Daoy (cell line): ENCODE measurements at regions not wholly inside any gene's neighbourhood (a gene's known extent, or its start where the extent isn't known, plus 50 kb on each side); places are given as distances from the start of the nearest gene placed in this dataset.

Experiments
- DNase-seq: peaks from one replicate; pipeline ENCODE4 v3.0.0-alpha.2; 2015; ENCODE audit warnings: low read depth

DNA sequence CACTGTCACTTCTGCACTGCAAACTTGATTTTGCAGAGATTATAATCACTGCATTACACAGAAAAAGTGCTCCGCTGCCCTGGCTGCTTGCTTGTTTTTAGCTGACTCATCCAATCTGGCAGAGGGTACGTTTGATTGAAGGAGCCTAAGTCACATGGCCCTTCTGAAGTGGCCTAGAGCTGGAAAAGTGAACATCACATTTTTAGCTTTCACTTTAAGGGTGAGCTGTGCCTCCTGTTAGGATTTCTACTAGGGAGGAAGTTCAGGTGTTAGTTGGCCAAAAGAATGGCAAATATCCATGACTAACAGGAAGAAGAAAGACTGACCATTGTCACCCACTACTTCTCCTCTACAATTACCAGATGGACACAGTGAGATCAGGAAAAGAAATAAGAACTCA is 889.1 kb upstream of the MAP3K7 start:
- peak; percentile 13 for DNase-seq

DNA sequence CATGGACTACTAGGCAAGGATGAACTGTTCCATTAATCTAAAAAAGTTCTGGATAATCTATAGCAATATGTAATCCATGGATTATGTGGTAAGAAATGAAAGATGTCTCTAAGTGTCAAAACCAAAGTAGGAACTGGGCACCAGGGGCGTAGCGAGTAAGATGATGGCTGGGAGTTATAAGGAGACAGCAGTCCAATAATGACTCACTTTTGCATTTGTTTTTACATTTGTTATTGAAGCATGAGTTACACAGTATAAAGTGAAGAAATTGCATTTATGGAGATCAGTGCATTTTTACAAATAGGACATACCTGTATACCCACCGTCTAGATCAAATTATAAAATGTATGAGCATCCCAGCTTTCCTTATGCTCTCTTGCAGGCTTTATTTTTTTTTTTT is 878.5 kb upstream of the MAP3K7 start:
- no peak for DNase-seq

DNA sequence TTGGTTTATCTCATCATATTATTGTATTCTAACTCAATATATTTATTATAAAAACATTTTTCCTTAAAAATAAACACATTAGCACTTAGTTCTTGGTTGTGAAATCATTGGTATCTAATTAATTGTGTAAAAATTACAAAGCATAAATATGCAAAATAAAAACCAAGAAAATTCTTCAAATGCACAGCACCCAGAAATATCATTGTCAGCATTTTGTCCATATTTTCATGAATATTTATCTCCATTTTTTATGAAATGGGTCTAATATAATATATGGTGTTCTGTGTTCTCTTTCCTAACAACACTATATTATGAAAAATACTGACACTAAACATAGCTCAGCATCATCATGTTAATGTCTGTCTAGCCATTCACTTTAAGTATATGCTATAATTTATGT is 877.8 kb upstream of the MAP3K7 start:
- no peak for DNase-seq

DNA sequence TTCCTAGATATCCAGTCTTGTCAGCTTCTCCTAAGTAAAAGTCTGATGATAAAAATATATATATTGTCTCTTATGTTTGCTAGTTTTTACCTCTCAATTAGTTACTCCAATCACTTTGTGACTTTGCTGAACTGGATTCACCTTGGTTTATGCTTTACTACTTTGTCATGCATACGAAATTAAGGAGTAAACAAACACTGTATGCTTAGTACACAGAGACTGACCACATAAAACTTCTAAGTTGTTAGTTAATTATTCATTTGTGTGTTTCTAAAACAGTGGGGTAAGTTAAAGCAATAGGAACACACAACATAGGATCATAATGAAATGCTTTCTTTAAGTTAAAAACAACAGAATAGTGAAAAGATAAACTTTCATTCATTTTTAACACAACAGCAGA is 877.3 kb upstream of the MAP3K7 start:
- DNase-seq = no peak

DNA sequence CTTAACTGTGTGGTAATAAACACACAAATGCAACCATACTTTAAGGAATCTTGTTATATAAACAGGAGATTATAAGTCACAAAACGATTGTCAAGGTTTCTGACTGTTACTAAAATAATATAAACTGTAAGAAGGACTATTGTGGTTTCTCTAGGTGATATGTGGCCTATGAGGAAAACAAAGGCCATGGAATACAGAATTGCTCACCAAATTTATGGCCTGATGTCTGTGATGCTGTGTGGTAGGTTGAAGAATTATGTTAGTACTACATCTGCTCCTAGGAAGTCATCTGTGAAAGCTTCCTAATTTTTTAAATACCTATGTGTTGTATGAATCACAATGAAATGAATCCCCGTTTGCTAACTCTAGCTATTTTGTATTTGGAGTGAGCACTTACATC is 875.4 kb upstream of the MAP3K7 start:
- DNase-seq = no peak

DNA sequence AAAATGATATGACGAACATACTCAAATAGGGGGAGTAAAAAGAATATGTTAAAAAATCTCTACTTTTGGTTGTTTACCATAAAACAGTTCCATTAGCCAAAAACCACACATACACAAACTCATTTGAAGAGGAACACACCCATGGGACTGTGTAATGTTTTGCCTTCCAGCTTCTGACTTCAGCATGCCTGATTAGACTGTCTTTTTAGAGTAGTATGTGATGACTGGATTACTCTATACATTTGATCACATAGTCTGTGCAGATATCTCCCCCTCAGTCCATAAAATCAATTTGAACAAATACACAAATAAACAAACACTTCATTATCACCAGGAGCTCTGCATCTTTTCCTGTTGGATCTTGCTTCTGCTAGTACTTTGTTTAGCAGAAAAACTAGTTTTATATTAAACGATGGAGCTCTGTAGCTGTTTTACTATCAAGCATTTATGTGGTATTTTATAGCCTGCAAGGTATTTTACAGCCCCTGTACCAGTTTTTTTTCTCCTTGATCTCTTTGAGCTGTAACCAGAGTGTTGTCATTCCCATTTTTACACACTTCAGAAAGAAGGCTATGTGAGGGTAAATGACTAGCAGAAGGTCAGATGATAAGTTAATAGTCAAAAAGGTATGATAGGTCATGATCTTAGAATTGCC is 866.5 kb upstream of the MAP3K7 start:
- DNase-seq = no peak

DNA sequence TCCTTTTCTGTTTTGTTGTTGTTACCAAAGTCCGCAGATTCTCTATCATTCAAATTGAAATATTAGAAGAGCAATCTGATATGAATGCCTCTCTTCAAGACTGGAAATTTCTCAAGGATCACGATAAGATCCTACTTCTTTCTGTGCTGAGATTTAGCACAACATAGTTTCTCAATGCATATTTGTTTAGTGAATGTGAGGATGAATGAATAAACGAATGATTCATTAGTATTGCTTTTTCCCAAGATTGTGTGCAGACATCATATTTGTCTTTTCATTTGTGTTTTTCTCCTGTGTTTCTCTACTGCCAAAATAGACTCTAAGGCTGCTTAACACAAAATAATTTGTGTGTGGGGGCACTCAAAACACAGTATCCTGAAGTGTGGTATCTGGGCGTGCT is 862.7 kb upstream of the MAP3K7 start:
- DNase-seq = no peak

DNA sequence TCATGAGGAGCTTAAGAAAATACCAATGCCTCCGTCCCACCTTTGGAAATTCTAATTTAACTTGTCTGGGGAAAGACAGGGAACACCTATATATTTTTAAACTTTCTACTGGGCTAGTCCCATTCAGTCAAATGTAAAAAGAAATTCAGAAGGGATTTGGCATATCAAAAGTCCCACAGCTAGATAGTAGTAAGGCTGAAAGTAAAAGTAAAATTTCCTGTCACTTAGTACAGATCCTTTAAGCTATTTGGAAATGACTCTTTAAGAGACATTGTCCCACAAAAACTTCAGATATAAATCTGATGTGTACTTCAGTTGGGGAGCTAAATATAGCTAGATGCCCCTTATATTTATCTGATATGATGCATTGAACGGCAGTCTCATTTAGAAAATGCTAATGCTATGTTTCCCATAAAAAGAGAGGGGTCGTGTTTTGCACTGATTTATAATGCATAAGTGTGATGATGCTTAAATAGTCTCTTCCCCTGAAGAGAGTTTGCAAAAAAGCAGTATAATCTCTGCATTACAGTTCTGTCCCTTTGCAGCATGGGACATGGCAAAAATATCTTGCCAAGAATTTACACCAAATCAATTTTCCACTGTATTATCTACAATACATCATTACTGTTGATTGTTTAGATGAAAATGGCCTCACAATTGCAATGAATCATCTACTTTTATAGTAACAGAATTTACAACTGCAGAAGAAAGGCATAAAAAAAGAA is 860.8 kb upstream of the MAP3K7 start:
- no peak for DNase-seq

DNA sequence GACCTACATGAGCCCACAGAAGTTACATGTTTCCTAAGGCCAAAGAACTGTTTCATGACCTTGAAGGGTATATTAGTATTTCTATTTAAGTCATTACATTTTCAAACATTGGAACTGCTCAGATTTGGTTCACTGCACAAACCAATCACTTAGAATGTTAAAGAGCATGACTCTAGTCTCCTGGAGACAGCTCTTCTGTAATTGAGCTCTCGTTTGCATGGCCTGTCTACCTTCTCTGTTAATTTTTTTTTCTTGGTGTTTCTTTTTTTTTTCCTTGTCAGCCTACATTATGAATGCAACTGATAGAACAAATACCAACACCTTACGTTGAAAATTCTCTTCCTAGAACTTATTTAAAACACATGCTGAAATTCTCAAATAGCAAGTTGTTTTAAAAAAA is 860.2 kb upstream of the MAP3K7 start:
- DNase-seq = no peak

DNA sequence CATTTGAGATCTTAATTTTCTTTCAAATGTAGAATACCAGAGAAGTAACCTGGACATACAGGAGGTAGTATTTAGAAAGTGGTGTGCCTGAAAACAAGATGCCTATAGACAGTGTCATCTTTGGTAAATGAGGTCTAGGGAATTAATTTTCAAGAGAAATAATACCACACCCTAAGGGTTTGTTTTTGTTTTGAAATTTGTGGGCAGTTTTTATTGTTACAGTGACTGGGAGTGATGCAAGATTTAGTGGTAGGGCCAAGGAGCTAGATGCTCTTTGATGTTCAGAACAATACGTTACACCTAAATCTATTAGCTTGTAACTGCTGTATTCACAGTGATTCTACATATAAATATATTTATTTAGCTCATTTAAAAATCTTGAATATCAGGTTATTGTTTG is 856.5 kb upstream of the MAP3K7 start:
- no peak for DNase-seq

DNA sequence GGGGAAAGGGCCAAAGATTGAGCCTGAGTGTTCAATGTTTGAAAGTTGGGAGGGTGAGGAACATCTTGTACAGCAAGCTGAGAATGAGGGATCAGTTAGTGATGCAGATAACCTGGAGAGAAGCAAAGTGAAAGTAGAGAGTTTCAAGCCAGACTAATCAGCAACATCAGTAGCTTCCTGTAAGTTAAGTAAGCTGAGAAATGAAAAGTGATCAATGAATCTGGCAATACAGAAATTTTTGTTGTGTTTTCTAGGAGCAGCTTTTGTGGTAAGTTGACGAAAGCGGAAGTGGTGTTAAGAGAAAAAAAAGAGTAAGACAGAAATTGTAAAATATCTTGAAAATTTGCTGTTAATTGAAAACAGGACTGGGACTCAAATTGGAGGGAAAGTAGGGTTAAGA is 855.5 kb upstream of the MAP3K7 start:
- no peak for DNase-seq

DNA sequence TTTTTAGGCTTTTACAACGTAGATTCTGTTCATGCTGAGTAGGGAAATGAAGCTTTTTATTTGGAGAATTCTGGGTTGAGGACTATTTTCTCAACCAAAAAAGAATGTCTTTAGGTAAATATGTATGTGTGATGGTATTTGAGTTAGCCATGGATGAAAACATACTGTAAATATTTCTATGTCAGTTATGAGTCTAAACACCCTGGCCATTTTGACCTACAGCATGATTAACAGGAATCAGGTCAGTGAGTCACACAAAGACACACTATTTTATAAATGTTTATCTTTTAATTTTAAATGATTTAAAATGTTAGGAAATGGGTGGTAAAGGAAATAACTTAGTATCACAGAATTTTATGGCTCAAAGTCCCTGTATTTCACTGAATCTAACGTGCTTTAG is 851.7 kb upstream of the MAP3K7 start:
- DNase-seq = no peak

DNA sequence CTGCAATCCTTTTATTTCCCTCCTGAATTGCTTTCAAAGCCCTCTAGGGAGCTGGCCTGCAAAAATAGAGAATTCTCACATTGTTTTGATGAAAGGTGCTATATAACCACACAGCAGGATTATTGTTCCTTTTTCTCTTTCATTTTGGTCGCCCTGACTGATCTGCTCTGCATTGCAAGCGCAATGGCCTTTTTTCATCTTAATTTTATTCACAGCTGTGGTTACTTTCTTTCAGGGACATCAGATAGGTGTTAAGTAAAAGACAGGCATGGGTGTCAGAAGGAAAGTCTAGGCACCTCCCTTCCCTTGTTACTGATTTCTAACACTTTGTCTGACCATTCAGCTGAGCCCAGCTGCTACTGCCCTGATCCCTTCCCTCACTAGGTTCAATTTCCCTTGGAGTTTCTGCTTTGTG is 850.5 kb upstream of the MAP3K7 start:
- DNase-seq = no peak

DNA sequence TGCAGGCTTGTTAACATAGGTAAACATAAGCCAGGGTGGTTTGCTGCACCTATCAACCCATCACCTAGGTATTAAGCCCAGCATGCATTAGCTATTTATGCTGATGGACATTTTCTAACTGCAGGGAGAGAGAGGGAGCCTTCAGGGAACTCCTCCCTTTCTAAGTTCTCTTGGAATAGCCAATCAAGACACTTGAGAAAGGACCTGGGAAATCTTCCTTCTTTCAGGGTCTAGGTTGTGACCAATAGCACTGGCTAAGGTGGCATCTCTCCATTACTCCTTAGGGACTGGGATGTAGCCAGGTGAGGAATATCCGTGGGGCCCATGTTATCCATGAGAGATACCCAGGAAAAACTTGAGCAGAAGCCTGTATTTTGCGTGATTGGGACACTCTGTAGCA is 849.6 kb upstream of the MAP3K7 start:
- no peak for DNase-seq

DNA sequence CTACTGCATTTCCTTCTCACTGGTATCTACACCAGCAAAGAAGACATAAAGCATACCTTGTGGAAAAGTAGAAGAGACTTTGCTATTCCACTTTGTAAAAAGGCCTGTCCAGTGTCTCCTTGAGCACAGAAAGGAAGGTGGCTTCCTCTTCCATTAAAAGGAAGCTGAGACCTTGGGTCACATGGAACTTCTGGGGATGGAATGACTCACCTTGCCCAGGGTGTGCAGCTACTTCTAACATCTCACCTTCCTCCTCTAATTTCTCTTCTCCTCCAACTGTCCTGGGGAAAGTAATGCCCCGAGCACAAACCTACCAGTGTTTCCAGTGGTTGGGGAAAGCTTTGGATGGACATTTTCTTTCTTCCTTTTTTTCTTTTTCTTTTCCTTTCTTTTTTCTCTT is 848.8 kb upstream of the MAP3K7 start:
- peak; percentile 0 for DNase-seq

DNA sequence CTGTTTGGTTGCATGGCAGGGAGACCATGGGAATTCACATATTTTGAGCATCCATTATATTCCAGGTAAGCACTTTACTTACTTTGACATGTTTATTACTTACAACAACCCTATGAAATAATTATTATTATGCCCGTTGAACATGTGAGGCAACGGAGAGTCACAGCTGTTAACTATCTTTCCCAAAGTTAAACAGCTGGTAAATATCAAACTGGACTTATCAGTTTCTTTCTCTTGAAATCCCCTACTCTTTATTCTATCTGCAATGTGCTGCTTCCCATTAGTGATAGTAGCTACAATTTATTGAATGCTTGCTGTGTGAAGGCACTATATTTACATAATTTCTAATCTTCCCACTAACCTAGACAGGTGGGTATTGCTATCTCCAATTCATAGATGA is 847.7 kb upstream of the MAP3K7 start:
- no peak for DNase-seq

DNA sequence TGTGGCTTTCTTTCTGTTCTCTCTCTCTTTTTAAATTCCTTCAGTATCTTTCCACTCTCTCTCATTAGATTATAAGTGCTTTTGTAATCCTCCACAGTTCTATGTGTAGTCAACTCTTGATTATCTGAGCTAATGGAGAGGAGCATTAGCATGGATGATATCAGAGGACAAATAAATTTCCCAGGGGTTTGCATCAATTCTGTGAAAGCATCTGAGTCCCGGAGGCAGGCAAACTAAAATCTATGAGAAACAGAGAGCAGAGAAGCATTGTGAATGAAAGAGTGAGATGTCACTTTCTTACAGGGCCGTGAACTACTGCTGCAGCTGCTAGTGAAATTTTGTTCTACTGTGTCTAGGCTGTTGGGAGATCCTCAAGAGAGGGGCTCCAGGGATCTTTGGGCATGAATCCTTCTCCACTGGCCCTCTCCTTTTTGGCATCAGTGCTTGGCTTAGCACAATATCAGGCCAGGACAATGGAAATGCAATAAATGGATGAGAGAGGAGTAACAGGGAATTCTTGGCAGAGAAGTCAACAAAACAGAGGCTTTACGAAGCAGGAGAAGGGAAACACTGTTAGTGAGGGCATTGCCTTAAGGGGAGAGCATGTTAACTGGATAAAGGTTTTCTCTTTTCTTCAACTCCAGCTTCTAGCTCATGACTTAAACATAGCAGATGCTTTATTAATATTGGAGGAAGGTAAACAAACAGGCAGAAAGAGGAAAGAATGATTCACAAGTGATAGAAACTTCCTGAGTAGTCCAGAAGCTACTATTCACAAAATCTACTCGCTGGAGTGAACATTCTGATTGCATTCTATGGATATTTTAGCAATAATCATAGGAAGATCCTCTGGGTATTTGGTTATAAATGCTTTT is 847.0 kb upstream of the MAP3K7 start:
- no peak for DNase-seq

DNA sequence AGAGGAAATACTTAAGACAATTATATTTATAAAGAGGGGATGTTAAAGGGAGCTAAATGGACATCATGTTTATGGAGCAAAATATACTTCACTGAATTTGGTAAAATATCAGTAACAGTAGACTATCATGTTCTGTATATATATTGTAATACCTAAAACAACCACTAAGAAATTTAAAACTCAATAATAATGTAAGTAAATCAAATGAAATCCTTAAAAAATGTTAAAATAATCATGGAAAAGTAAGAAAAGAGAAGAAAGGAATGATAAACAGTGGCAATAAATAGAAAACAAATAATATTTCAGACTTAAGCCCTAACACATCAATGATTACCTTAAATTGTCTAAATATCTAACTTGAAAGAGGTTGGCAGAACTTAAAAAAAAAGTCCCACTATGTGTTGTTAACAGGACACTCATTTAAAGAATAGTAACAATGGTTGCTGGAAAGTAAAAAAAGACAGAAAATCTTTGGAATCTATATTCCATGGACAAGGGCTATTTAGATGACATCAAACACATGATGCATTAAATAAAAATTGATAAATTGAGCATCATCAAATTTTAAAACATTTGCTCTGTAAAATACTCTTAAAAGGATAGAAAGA is 842.2 kb upstream of the MAP3K7 start:
- DNase-seq = no peak

DNA sequence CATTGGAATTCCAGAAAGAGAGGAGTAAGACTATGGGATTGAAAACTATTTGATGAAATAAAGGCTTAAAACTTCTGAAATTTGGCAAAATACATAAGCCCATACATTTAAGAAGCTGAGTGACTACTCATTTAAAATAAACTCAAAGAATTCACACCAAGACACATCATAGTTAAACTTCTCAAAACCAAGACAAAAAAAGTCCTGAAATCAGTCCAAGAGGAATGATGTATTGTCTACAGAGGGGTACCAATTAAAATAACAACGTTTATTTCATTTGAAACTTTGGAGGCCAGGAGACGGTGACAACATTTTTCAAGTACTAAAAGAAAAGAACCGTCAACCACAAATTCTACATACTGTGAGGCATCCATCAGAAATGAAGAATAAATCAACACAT is 841.4 kb upstream of the MAP3K7 start:
- no peak for DNase-seq

DNA sequence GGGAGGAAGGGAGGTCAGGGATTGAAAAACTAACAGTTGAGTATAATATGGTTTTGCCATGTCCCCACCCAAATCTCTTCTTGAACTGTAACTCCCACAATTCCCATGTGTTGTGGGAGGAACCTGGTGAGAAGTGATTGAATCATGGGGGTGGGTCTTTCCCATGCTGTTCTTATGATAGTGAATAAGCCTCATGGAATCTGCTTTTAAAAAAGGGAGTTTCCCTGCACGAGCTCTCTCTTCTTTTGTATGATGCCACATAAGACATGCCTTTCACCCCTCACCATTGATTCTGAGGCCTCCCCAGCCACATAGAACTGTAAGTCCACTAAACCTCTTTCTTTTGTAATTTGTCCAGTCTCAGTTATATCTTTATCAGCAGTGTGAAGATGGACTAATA is 833.4 kb upstream of the MAP3K7 start:
- no peak for DNase-seq

DNA sequence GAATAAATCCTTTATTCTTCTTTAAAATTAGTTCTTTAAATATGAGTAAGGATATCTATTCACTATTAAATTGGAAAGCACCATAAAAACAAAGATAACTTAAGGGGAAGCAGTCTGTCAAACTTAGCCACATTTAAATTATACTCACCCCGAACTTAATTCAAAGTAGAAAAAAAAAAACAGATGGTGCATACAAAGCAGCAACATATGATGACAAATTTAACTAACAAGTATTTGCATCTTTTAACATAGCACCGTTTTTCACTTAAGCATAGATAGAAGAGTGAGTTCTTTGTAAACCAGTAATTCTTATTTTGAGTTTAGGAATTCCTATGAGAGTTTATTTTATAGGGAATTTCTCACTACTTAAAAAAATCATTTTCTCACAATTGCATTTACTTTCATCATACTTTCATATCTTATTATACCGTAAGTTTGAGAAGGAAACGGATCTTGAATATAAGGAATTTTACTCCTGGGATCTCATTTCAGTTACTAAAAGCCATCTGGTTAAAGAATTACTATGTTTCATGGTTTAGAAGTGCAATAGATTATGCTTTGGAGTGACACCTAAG is 828.2 kb upstream of the MAP3K7 start:
- no peak for DNase-seq

DNA sequence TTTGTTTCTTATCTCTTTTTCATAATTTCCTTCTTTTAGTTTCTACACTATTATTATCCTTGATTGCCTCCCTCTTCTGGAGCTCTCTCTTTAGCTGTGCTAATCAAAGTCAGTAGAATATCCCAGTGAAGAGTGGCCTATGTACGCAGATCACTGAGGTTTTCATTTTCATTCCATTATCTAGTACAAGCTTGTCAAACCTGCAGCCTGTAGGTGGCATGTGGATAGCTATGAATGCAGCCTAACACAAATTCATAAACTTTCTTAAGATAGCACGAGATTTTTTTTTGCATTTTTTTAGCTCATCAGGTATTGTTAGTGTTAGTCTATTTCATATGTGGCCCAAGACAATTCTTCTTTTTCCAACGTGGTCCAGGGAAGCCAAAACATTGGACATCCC is 825.7 kb upstream of the MAP3K7 start:
- DNase-seq = no peak
